DND-41 (cell line): ENCODE measurements at regions not wholly inside any gene's neighbourhood (a gene's known extent, or its start where the extent isn't known, plus 50 kb on each side); places are given as distances from the start of the nearest gene placed in this dataset.

Experiments used
- CTCF ChIP-seq: IDR thresholded peaks from 2 replicates; pipeline ENCODE4 v1.5.1; 2012; ENCODE audit warnings: borderline replicate concordance, low read length, moderate library complexity, mild to moderate bottlenecking; ENCODE audit not compliant: poor library complexity, severe bottlenecking; ENCODE audit errors: extremely low read depth
- EZH2 ChIP-seq: IDR thresholded peaks from 3 replicates; pipeline ENCODE4 v1.6.1; 2012; ENCODE audit warnings: borderline replicate concordance, low read depth, mild to moderate bottlenecking, moderate library complexity, low read length, inconsistent platforms; ENCODE audit not compliant: severe bottlenecking

DNA sequence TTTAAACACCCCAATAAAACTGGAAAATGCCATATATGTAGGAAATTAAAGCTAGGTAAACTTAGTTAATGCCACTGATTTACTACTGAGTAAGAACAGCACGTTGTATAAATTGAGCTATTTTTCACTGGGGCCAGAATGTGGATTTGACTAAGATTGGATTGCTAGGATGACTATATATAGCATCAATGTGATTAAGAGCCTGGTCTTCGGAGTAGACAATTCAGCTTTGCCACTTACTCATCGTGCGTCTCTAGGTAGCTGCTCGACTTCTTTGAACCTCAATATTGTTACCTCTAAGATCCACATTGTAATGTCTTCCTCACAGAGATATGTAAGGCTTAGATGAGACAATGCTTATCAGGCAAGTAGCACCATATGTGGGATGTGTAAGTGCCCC, 462.5 kb downstream of the KLF12 start:
- TF ChIP-seq CTCF (no peak), EZH2 (no peak)
